Body of pancreas (tissue), 4 donors: ENCODE measurements at regions not wholly inside any gene's neighbourhood (a gene's known extent, or its start where the extent isn't known, plus 50 kb on each side); places are given as distances from the start of the nearest gene placed in this dataset.

Experiments
- CTCF ChIP-seq, 7 experiments: fragments of 450-650 bp in 4 of 7; fragments of 200-600 bp in 3 of 7; sonication (generic) in 3 of 7; IDR thresholded peaks; one replicate each; pipeline ENCODE4 v1.5.1; 2016 to 2019; ENCODE audit warnings: antibody characterized with exemption in 7 of 7
- POLR2A ChIP-seq, 3 donors: fragments of 450-650 bp; IDR thresholded peaks; one replicate each; pipeline ENCODE4 v1.6.1; 2016; ENCODE audit warnings: antibody characterized with exemption in 3 of 3, mild to moderate bottlenecking in 2 of 3

GRCh38 chrX:46039526-46039925, 505.7 kb downstream of the ZNF674 start:
- TF ChIP-seq CTCF (IDR thresholded peaks at IDR 0.05) (no peak), POLR2A (IDR thresholded peaks at IDR 0.05) (no peak)
